Activated naive CD4-positive, alpha-beta T cell treated with anti-CD3 and anti-CD28 coated beads for 36 hours (primary cell): ENCODE measurements at regions not wholly inside any gene's neighbourhood (a gene's known extent, or its start where the extent isn't known, plus 50 kb on each side); places are given as distances from the start of the nearest gene placed in this dataset.
"Not testable (repeated sequence)": the region's sequence is repeated elsewhere in the genome, so short reads cannot be mapped to it uniquely, and the experiment has no call there.

Experiments
- CTCF ChIA-PET: fragments of 350-600 bp; sonication (Branson Sonifier 250); formaldehyde crosslinking; loops from one replicate; lab custom pipeline; 2021; ENCODE audit warnings: antibody characterized with exemption; lab: Charles Lee
- DNase-seq: peaks from one replicate; pipeline ENCODE4 v3.0.0-alpha.2; 2020
- H3K27ac Mint-ChIP-seq: one replicate; pipeline ENCODE4 v1.8.0; 2021; ENCODE audit warnings: mild to moderate bottlenecking, mixed read lengths
- H3K27me3 Mint-ChIP-seq: one replicate; pipeline ENCODE4 v1.8.0; 2021; ENCODE audit warnings: low read depth, mixed read lengths
- H3K36me3 Mint-ChIP-seq: one replicate; pipeline ENCODE4 v1.8.0; 2021; ENCODE audit warnings: low read depth, mixed read lengths
- H3K4me1 Mint-ChIP-seq: one replicate; pipeline ENCODE4 v1.8.0; 2021; ENCODE audit warnings: low read depth, mixed read lengths
- H3K4me3 Mint-ChIP-seq: one replicate; pipeline ENCODE4 v1.8.0; 2021; ENCODE audit warnings: mild to moderate bottlenecking, moderate library complexity, mixed read lengths
- H3K9me3 Mint-ChIP-seq: one replicate; pipeline ENCODE4 v1.8.0; 2021; ENCODE audit warnings: mixed read lengths
- intact Hi-C: fragments of 100-400 bp; cut with micrococcal nuclease; formaldehyde crosslinking; loops from one replicate; pipeline ENCODE4 v1.15.1; 2023

- Mint-ChIP-seq H3K27ac (no peak overlapping the region), H3K27me3 (no peaks in the 10 kb centered on the region), H3K9me3 (no peaks in the 10 kb centered on the region), H3K36me3 (peaks cover 3% of the 10 kb centered on the region), H3K4me1 (no peaks in the 10 kb centered on the region), H3K4me3 (no peak overlapping the region)
- intact Hi-C loops: no loop called here
- DNase-seq: no peak
- CTCF ChIA-PET: no interaction called here
These were observed 88.8 kb upstream of the PRDX6 start for GRCh38 chr1:173388352-173388751.

GRCh38 chr1:173392895-173393658, 84.1 kb upstream of the PRDX6 start:
- Mint-ChIP-seq H3K9me3 (no peaks in the 10 kb centered on the region), H3K27ac (no peak overlapping the region), H3K4me3 (no peak overlapping the region), H3K4me1 (no peaks in the 10 kb centered on the region), H3K36me3 (peaks cover 3% of the 10 kb centered on the region), H3K27me3 (no peaks in the 10 kb centered on the region)
- intact Hi-C loops: no loop called here
- CTCF ChIA-PET: no interaction called here
- no peak for DNase-seq

- Mint-ChIP-seq H3K4me1 (no peaks in the 10 kb centered on the region), H3K4me3 (no peak overlapping the region), H3K27me3 (no peaks in the 10 kb centered on the region), H3K27ac (no peak overlapping the region), H3K9me3 (no peaks in the 10 kb centered on the region), H3K36me3 (peaks cover 3% of the 10 kb centered on the region)
- intact Hi-C loops: no loop called here
- CTCF ChIA-PET: no interaction called here
- DNase-seq: no peak
These were observed 83.5 kb upstream of the PRDX6 start for GRCh38 chr1:173393659-173394000.

GRCh38 chr1:173394813-173395212, 82.3 kb upstream of the PRDX6 start:
- H3K27ac Mint-ChIP-seq, H3K27me3 Mint-ChIP-seq, CTCF ChIA-PET, DNase-seq, H3K4me3 Mint-ChIP-seq, intact Hi-C loops, H3K9me3 Mint-ChIP-seq, H3K36me3 Mint-ChIP-seq, H3K4me1 Mint-ChIP-seq: not testable (repeated sequence)

- Mint-ChIP-seq H3K27ac (no peak overlapping the region), H3K27me3 (no peaks in the 10 kb centered on the region), H3K36me3 (no peaks in the 10 kb centered on the region), H3K4me3 (no peak overlapping the region), H3K4me1 (no peaks in the 10 kb centered on the region), H3K9me3 (no peaks in the 10 kb centered on the region)
- intact Hi-C loops: no loop called here
- no peak for DNase-seq
- CTCF ChIA-PET: no interaction called here
These were observed 81.4 kb upstream of the PRDX6 start for GRCh38 chr1:173395762-173396161.

- Mint-ChIP-seq H3K4me1 (no peaks in the 10 kb centered on the region), H3K4me3 (no peak overlapping the region), H3K9me3 (no peaks in the 10 kb centered on the region), H3K36me3 (no peaks in the 10 kb centered on the region), H3K27ac (no peak overlapping the region), H3K27me3 (no peaks in the 10 kb centered on the region)
- intact Hi-C loops: no loop called here
- CTCF ChIA-PET: no interaction called here
- DNase-seq: no peak
These were observed 76.6 kb upstream of the PRDX6 start for GRCh38 chr1:173400387-173400995.

- no peak overlapping the region for H3K4me3 Mint-ChIP-seq
- no peak overlapping the region for H3K27ac Mint-ChIP-seq
- H3K36me3 Mint-ChIP-seq: no peaks in the 10 kb centered on the region
- H3K27me3 Mint-ChIP-seq: no peaks in the 10 kb centered on the region
- CTCF ChIA-PET: no interaction called here
- no peak for DNase-seq
- intact Hi-C loops: no loop called here
- peaks cover 22% of the 10 kb centered on the region for H3K4me1 Mint-ChIP-seq
- H3K9me3 Mint-ChIP-seq: no peaks in the 10 kb centered on the region
These were observed 73.1 kb upstream of the PRDX6 start for GRCh38 chr1:173403996-173404395.

- intact Hi-C loops: loop anchor here (5.0 kb wide), 2 partner anchors 43 to 568 kb away; no protein-coding TSS in a partner anchor
- no peak overlapping the region for H3K4me3 Mint-ChIP-seq
- CTCF ChIA-PET: no interaction called here
These were observed 71.9 kb upstream of the PRDX6 start for GRCh38 chr1:173405281-173405680.

GRCh38 chr1:173405834-173406233, 71.3 kb upstream of the PRDX6 start:
- CTCF ChIA-PET: interaction anchor here (0.6 to 0.8 kb wide), 3 partner anchors 56 to 611 kb away, joined by 3 to 4 read pairs (median 3); no protein-coding TSS in a partner anchor
- Mint-ChIP-seq H3K36me3 (no peaks in the 10 kb centered on the region), H3K4me3 (no peak overlapping the region), H3K27ac (no peak overlapping the region), H3K4me1 (peaks cover 34% of the 10 kb centered on the region), H3K9me3 (no peaks in the 10 kb centered on the region), H3K27me3 (no peaks in the 10 kb centered on the region)
- intact Hi-C loops: loop anchor here (2.0 to 5.0 kb wide), 3 partner anchors 44 to 569 kb away; no protein-coding TSS in a partner anchor
- peak; percentile 27 for DNase-seq

More at GRCh38 chr1:173405281-173405680, 71.9 kb upstream of the PRDX6 start:
- H3K27me3 Mint-ChIP-seq: no peaks in the 10 kb centered on the region
- no peaks in the 10 kb centered on the region for H3K36me3 Mint-ChIP-seq
- no peak overlapping the region for H3K27ac Mint-ChIP-seq
- DNase-seq: no peak
- H3K9me3 Mint-ChIP-seq: no peaks in the 10 kb centered on the region
- H3K4me1 Mint-ChIP-seq: peaks cover 28% of the 10 kb centered on the region

GRCh38 chr1:173406783-173407230, 70.3 kb upstream of the PRDX6 start:
- CTCF ChIA-PET: interaction anchor here (0.6 to 1.1 kb wide), 3 partner anchors 11 to 151 kb away, joined by 3 read pairs; no protein-coding TSS in a partner anchor
- Mint-ChIP-seq H3K4me1 (peaks cover 36% of the 10 kb centered on the region), H3K27me3 (no peaks in the 10 kb centered on the region), H3K9me3 (no peaks in the 10 kb centered on the region), H3K36me3 (no peaks in the 10 kb centered on the region), H3K27ac (no peak overlapping the region), H3K4me3 (peak overlapping the region; percentile 40)
- DNase-seq: no peak
- intact Hi-C loops: loop anchor here (1.0 to 5.0 kb wide), 4 partner anchors 45 to 570 kb away; no protein-coding TSS in a partner anchor

GRCh38 chr1:173407846-173408245, 69.3 kb upstream of the PRDX6 start:
- no peaks in the 10 kb centered on the region for H3K36me3 Mint-ChIP-seq
- H3K27ac Mint-ChIP-seq: no peak overlapping the region
- intact Hi-C loops: loop anchor here (1.0 to 5.0 kb wide), 4 partner anchors 46 to 571 kb away; no protein-coding TSS in a partner anchor
- H3K27me3 Mint-ChIP-seq: no peaks in the 10 kb centered on the region
- CTCF ChIA-PET: interaction anchor here (0.9 kb wide), 1 partner anchor 10 kb away, joined by 6 read pairs; no protein-coding TSS in a partner anchor
- H3K4me3 Mint-ChIP-seq: no peak overlapping the region
- DNase-seq: no peak
- H3K4me1 Mint-ChIP-seq: peaks cover 36% of the 10 kb centered on the region
- H3K9me3 Mint-ChIP-seq: no peaks in the 10 kb centered on the region

- no peak for DNase-seq
- Mint-ChIP-seq H3K27me3 (no peaks in the 10 kb centered on the region), H3K27ac (no peak overlapping the region), H3K4me3 (no peak overlapping the region), H3K4me1 (peaks cover 36% of the 10 kb centered on the region), H3K9me3 (no peaks in the 10 kb centered on the region), H3K36me3 (no peaks in the 10 kb centered on the region)
- intact Hi-C loops: loop anchor here (1.0 to 5.0 kb wide), 3 partner anchors 47 to 572 kb away; no protein-coding TSS in a partner anchor
- CTCF ChIA-PET: no interaction called here
These were observed 68.2 kb upstream of the PRDX6 start for GRCh38 chr1:173408886-173409285.
